SK-N-SH treated with all-trans-retinoic acid at 6 μM for 48 hours (cell line): ENCODE measurements at regions not wholly inside any gene's neighbourhood (a gene's known extent, or its start where the extent isn't known, plus 50 kb on each side); places are given as distances from the start of the nearest gene placed in this dataset.
A peak's percentile ranks its signal among the peaks of the same experiment; 100 is the strongest.

Source experiments
- ATAC-seq: fragments of 200-7000 bp; cut with Tn5 transposase; 3 replicates; pipeline ENCODE4 v1.9.1; 2020; ENCODE audit warnings: mild to moderate bottlenecking, moderate library complexity
- ARNTL ChIP-seq: fragments of 450-650 bp; formaldehyde crosslinking; IDR thresholded peaks from 2 replicates; pipeline ENCODE4 v1.5.0; 2020; ENCODE audit warnings: low read depth, mild to moderate bottlenecking, moderate library complexity, borderline replicate concordance
- BACH2 ChIP-seq: fragments of 250-450 bp; sonication (Bioruptor Pico); IDR thresholded peaks from 2 replicates; pipeline ENCODE4 v1.9.0; 2021; ENCODE audit warnings: mild to moderate bottlenecking, borderline replicate concordance
- CSDC2 ChIP-seq: fragments of 250-450 bp; sonication (Bioruptor Pico); IDR thresholded peaks from 2 replicates; pipeline ENCODE4 v1.5.0; 2020; ENCODE audit warnings: mild to moderate bottlenecking, moderate library complexity
- ESRRG ChIP-seq: fragments of 250-450 bp; sonication (Bioruptor Pico); IDR thresholded peaks from 2 replicates; pipeline ENCODE4 v1.6.1; 2021; ENCODE audit warnings: mild to moderate bottlenecking
- GLIS3 ChIP-seq: fragments of 250-450 bp; sonication (Bioruptor Pico); IDR thresholded peaks from 2 replicates; pipeline ENCODE4 v1.5.0; 2020; ENCODE audit warnings: mild to moderate bottlenecking, moderate library complexity
- ISL1 ChIP-seq: fragments of 250-450 bp; sonication (Bioruptor Pico); IDR thresholded peaks from 2 replicates; pipeline ENCODE4 v2.1.2; 2022; ENCODE audit warnings: mild to moderate bottlenecking, moderate library complexity
- OSR1 ChIP-seq: fragments of 250-450 bp; sonication (Bioruptor Pico); IDR thresholded peaks from 2 replicates; pipeline ENCODE4 v1.8.0; 2022; ENCODE audit warnings: moderate library complexity, mild to moderate bottlenecking, inconsistent platforms
- PPARA ChIP-seq: fragments of 250-450 bp; sonication (Bioruptor Pico); IDR thresholded peaks from 2 replicates; pipeline ENCODE4 v1.5.0; 2020; ENCODE audit warnings: mild to moderate bottlenecking, borderline replicate concordance
- RARB ChIP-seq: fragments of 250-450 bp; sonication (Bioruptor Pico); IDR thresholded peaks from 2 replicates; pipeline ENCODE4 v1.8.0; 2021; ENCODE audit warnings: mild to moderate bottlenecking, moderate library complexity
- SNAI2 ChIP-seq: fragments of 250-450 bp; sonication (Bioruptor Pico); IDR thresholded peaks from 2 replicates; pipeline ENCODE4 v1.5.0; 2020; ENCODE audit warnings: mild to moderate bottlenecking, moderate library complexity
- TOX ChIP-seq: fragments of 250-450 bp; sonication (Bioruptor Pico); IDR thresholded peaks from 2 replicates; pipeline ENCODE4 v1.8.0; 2021; ENCODE audit warnings: mild to moderate bottlenecking, moderate library complexity, borderline replicate concordance
- ZC3H10 ChIP-seq: fragments of 250-450 bp; sonication (Bioruptor Pico); IDR thresholded peaks from 2 replicates; pipeline ENCODE4 v1.5.1; 2021; ENCODE audit warnings: mild to moderate bottlenecking, moderate library complexity
- ZFP3 ChIP-seq: fragments of 250-450 bp; sonication (Bioruptor Pico); IDR thresholded peaks from 2 replicates; pipeline ENCODE4 v1.5.0; 2020; ENCODE audit warnings: mild to moderate bottlenecking, moderate library complexity
- ZNF565 ChIP-seq: fragments of 450-650 bp; formaldehyde crosslinking; conservative IDR thresholded peaks from 2 replicates; pipeline ENCODE4 v1.5.0; 2020; ENCODE audit warnings: low read depth, mild to moderate bottlenecking, moderate library complexity
- ZNF70 ChIP-seq: fragments of 450-650 bp; formaldehyde crosslinking; IDR thresholded peaks from 2 replicates; pipeline ENCODE4 v1.5.0; 2020; ENCODE audit warnings: mild to moderate bottlenecking, moderate library complexity
- TF ChIP-seq, protein P1 (sequence below): fragments of 250-450 bp; sonication (Bioruptor Pico); IDR thresholded peaks from 2 replicates; pipeline ENCODE4 v1.5.1; 2020; ENCODE audit warnings: low read depth, mild to moderate bottlenecking, moderate library complexity
- TF ChIP-seq, protein P2 (sequence below): fragments of 250-450 bp; sonication (Bioruptor Pico); IDR thresholded peaks from 2 replicates; pipeline ENCODE4 v1.8.0; 2020; ENCODE audit warnings: mild to moderate bottlenecking, moderate library complexity, borderline replicate concordance
- TF ChIP-seq, protein P3 (sequence below): fragments of 250-450 bp; sonication (Bioruptor Pico); IDR thresholded peaks from 2 replicates; pipeline ENCODE4 v1.5.0; 2020; ENCODE audit warnings: mild to moderate bottlenecking, moderate library complexity
- TF ChIP-seq, protein P4 (sequence below): fragments of 250-450 bp; sonication (Bioruptor Pico); IDR thresholded peaks from 2 replicates; pipeline ENCODE4 v1.5.1; 2021; ENCODE audit warnings: mild to moderate bottlenecking, moderate library complexity

DNA sequence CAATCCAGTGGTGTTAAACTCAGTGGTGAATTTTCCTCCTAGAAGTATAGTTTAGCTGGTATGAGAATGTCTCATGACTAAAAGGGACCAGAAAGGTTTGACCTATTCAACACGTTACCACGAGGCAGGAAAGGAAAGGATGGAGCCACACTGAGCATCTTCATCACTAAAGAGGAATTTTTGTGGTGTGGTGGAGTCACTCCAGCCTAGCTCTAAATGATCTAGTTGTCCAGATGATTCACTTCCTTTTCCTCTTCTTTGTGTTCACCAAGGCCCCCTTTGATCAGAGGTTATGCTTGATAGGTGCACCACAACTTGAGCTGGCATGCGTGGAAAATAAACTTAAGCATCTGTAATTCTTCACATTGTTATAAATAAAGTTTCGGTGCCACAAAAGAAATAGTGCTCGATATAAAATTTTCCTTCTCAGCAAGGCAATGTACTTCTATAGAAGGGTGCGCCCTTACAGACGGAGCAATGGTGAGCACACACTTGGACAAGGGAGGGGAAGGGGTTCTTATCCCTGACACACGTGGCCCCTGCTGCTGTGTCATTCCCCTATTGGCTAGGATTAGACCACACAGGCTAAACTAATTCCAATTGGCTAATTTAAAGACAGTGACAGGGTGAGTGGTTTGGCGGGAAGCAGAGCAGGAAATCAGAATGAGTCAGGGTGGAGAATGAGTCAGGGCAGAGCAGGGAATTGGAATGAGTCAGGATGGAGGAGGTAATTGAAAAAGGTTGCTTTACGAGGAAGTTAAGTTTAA, 254.6 kb downstream of the HS3ST3A1 start:
- peak; percentile 81 for ATAC-seq
- TF ChIP-seq BACH2 (CRISPR knock-in tag), result no peak
- no peak for TF ChIP-seq ZNF565 (CRISPR knock-in tag)
- TF ChIP-seq, protein P1, sequence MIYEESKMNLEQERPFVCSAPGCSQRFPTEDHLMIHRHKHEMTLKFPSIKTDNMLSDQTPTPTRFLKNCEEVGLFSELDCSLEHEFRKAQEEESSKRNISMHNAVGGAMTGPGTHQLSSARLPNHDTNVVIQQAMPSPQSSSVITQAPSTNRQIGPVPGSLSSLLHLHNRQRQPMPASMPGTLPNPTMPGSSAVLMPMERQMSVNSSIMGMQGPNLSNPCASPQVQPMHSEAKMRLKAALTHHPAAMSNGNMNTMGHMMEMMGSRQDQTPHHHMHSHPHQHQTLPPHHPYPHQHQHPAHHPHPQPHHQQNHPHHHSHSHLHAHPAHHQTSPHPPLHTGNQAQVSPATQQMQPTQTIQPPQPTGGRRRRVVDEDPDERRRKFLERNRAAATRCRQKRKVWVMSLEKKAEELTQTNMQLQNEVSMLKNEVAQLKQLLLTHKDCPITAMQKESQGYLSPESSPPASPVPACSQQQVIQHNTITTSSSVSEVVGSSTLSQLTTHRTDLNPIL (CRISPR knock-in tag), result no peak
- TF ChIP-seq, protein P2, sequence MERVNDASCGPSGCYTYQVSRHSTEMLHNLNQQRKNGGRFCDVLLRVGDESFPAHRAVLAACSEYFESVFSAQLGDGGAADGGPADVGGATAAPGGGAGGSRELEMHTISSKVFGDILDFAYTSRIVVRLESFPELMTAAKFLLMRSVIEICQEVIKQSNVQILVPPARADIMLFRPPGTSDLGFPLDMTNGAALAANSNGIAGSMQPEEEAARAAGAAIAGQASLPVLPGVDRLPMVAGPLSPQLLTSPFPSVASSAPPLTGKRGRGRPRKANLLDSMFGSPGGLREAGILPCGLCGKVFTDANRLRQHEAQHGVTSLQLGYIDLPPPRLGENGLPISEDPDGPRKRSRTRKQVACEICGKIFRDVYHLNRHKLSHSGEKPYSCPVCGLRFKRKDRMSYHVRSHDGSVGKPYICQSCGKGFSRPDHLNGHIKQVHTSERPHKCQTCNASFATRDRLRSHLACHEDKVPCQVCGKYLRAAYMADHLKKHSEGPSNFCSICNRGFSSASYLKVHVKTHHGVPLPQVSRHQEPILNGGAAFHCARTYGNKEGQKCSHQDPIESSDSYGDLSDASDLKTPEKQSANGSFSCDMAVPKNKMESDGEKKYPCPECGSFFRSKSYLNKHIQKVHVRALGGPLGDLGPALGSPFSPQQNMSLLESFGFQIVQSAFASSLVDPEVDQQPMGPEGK (CRISPR knock-in tag), result no peak
- TF ChIP-seq ARNTL (CRISPR knock-in tag), result no peak
- TF ChIP-seq TOX (CRISPR knock-in tag), result no peak
- TF ChIP-seq, protein P3, sequence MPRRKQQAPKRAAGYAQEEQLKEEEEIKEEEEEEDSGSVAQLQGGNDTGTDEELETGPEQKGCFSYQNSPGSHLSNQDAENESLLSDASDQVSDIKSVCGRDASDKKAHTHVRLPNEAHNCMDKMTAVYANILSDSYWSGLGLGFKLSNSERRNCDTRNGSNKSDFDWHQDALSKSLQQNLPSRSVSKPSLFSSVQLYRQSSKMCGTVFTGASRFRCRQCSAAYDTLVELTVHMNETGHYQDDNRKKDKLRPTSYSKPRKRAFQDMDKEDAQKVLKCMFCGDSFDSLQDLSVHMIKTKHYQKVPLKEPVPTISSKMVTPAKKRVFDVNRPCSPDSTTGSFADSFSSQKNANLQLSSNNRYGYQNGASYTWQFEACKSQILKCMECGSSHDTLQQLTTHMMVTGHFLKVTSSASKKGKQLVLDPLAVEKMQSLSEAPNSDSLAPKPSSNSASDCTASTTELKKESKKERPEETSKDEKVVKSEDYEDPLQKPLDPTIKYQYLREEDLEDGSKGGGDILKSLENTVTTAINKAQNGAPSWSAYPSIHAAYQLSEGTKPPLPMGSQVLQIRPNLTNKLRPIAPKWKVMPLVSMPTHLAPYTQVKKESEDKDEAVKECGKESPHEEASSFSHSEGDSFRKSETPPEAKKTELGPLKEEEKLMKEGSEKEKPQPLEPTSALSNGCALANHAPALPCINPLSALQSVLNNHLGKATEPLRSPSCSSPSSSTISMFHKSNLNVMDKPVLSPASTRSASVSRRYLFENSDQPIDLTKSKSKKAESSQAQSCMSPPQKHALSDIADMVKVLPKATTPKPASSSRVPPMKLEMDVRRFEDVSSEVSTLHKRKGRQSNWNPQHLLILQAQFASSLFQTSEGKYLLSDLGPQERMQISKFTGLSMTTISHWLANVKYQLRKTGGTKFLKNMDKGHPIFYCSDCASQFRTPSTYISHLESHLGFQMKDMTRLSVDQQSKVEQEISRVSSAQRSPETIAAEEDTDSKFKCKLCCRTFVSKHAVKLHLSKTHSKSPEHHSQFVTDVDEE (CRISPR knock-in tag), result no peak
- TF ChIP-seq, all 23 proteins: peak for 0

DNA sequence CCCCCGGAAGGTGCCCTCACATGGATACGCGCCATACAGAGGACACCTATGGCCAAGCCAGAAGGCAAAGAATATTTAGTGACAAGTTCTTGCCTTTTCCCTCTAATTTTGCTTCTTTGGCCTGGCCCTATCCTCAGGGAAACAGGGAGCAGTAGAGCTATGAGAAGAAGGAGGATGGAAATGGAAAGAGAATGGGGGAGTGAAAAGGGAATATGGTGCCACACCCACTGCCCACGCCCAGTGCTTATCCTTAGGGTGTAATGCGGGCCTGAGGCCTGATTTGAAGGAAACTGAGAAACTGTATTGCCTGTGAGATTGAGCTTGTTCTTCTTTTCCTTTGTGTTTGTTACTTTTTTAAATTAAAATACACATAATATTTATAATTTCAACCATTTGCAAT, 255.1 kb downstream of the HS3ST3A1 start:
- ATAC-seq, result no peak; the same call in 2 of the 3 replicates

More for the DNA sequence above, 255.1 kb downstream of the HS3ST3A1 start:
- TF ChIP-seq ARNTL (CRISPR knock-in tag) (no peak), TOX (CRISPR knock-in tag) (no peak), CSDC2 (CRISPR knock-in tag) (no peak), BACH2 (CRISPR knock-in tag) (no peak), PPARA (no peak), ZC3H10 (no peak), SNAI2 (CRISPR knock-in tag) (no peak), ZNF70 (CRISPR knock-in tag) (no peak), ISL1 (CRISPR knock-in tag) (no peak), GLIS3 (CRISPR knock-in tag) (no peak), ZFP3 (CRISPR knock-in tag) (no peak), RARB (no peak), ESRRG (CRISPR knock-in tag) (no peak), OSR1 (CRISPR knock-in tag) (no peak)
- TF ChIP-seq, protein P2 (CRISPR knock-in tag), result no peak
- TF ChIP-seq, protein P4, sequence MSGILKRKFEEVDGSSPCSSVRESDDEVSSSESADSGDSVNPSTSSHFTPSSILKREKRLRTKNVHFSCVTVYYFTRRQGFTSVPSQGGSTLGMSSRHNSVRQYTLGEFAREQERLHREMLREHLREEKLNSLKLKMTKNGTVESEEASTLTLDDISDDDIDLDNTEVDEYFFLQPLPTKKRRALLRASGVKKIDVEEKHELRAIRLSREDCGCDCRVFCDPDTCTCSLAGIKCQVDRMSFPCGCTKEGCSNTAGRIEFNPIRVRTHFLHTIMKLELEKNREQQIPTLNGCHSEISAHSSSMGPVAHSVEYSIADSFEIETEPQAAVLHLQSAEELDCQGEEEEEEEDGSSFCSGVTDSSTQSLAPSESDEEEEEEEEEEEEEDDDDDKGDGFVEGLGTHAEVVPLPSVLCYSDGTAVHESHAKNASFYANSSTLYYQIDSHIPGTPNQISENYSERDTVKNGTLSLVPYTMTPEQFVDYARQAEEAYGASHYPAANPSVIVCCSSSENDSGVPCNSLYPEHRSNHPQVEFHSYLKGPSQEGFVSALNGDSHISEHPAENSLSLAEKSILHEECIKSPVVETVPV, result no peak
- TF ChIP-seq, protein P3 (CRISPR knock-in tag), result no peak
- TF ChIP-seq, all 23 proteins: peak for 0
